Neural progenitor cell (in vitro differentiated cells): ENCODE measurements at regions not wholly inside any gene's neighbourhood (a gene's known extent, or its start where the extent isn't known, plus 50 kb on each side); places are given as distances from the start of the nearest gene placed in this dataset.

Source experiments
- CTCF ChIP-seq: fragments of 200-600 bp; sonication (generic); IDR thresholded peaks from 2 replicates; pipeline ENCODE4 v1.5.1; 2017; ENCODE audit warnings: antibody characterized with exemption, mild to moderate bottlenecking
- EZH2 ChIP-seq: fragments of 200-600 bp; sonication (generic); IDR thresholded peaks from 2 replicates; pipeline ENCODE4 v1.6.1; 2017; ENCODE audit warnings: antibody characterized with exemption, mild to moderate bottlenecking, moderate library complexity
- EZH2phosphoT487 ChIP-seq: fragments of 200-600 bp; sonication (generic); IDR thresholded peaks from 2 replicates; pipeline ENCODE4 v1.6.1; 2017; ENCODE audit warnings: antibody characterized with exemption

GRCh38 chr14:73773441-73774240 lies 59.5 kb upstream of the PNMA1 start:
- TF ChIP-seq CTCF (no peak), EZH2 (no peak), EZH2phosphoT487 (no peak)
